HCT116 (cell line): ENCODE measurements at regions not wholly inside any gene's neighbourhood (a gene's known extent, or its start where the extent isn't known, plus 50 kb on each side); places are given as distances from the start of the nearest gene placed in this dataset.
"Not testable (repeated sequence)": the region's sequence is repeated elsewhere in the genome, so short reads cannot be mapped to it uniquely, and the experiment has no call there.

Source experiments
- ATAC-seq: fragments of 200-7000 bp; cut with Tn5 transposase; 2 replicates; pipeline ENCODE4 v1.9.1; 2020; ENCODE audit warnings: mild to moderate bottlenecking, moderate library complexity
- BruUV-seq: library from RNA; stranded (reverse); fragments of 400-500 nt; replicated peaks from 2 replicates; lab custom pipeline; 2021; lab: Mats Ljungman, UMichigan
- CTCF ChIA-PET: fragments of 300-600 bp; sonication (Branson Sonifier 250); formaldehyde crosslinking; loops from one replicate; lab custom pipeline; 2021; ENCODE audit warnings: antibody characterized with exemption; lab: Charles Lee
- POLR2A ChIA-PET: fragments of 300-600, 350-600 bp; sonication (Branson Sonifier 250); formaldehyde crosslinking; loops from one replicate; lab custom pipeline; 2021; ENCODE audit warnings: antibody characterized with exemption; lab: Charles Lee
- RAD21 ChIA-PET, 2 experiments: fragments of 300-600 bp; sonication (Branson Sonifier 250); formaldehyde crosslinking; loops; one replicate each; lab custom pipeline; 2023; ENCODE audit warnings: low total read pairs in 2 of 2; ENCODE audit not compliant: uncharacterized antibody in 2 of 2, unreplicated experiment in 2 of 2, low non-redundant PET in 1 of 2; lab: Charles Lee
- DNase-seq: peaks from one replicate; pipeline ENCODE4 v3.0.0-alpha.2; 2010; ENCODE audit warnings: low read depth, low spot score
- H2AFZ ChIP-seq: fragments of 200-600 bp; shearing (Covaris generic), sonication (generic); 2 replicates; pipeline ENCODE4 v1.6.1; 2017; ENCODE audit warnings: low read depth, mixed run types, mixed read lengths, antibody characterized with exemption, low read length; ENCODE audit not compliant: poor library complexity, severe bottlenecking
- H3K27ac ChIP-seq: 2 replicates; pipeline ENCODE4 v1.5.1; 2012; ENCODE audit warnings: low read depth, low read length
- H3K27me3 ChIP-seq: fragments of 200-600 bp; sonication (generic); 2 replicates; pipeline ENCODE4 v1.6.1; 2016; ENCODE audit warnings: mixed run types, low read length, mixed read lengths; ENCODE audit not compliant: insufficient read depth
- H3K36me3 ChIP-seq, 2 experiments: fragments of 200-500 bp in 1 of 2; fragments of 200-600 bp in 1 of 2; sonication (Bioruptor generic) in 1 of 2; sonication (generic) in 1 of 2; 2 replicates each; pipeline versions ENCODE4 v1.5.1 to v1.6.1; 2014 to 2016; ENCODE audit warnings: low read length in 2 of 2, inconsistent platforms in 1 of 2, mixed read lengths in 1 of 2, mixed run types in 1 of 2; ENCODE audit not compliant: insufficient read depth in 2 of 2, control insufficient read depth in 1 of 2
- H3K4me1 ChIP-seq, 2 experiments: fragments of 200-600 bp in 1 of 2; sonication (generic) in 1 of 2; 2 replicates each; pipeline versions ENCODE4 v1.5.1 to v1.6.1; 2012 to 2017; ENCODE audit warnings: low read length in 2 of 2, inconsistent platforms in 1 of 2, mild to moderate bottlenecking in 1 of 2, mixed read lengths in 1 of 2, mixed run types in 1 of 2, moderate library complexity in 1 of 2; ENCODE audit not compliant: insufficient read depth in 2 of 2, control insufficient read depth in 1 of 2
- H3K4me2 ChIP-seq: fragments of 200-600 bp; sonication (generic); 2 replicates; pipeline ENCODE4 v1.6.1; 2017; ENCODE audit warnings: mixed run types, low read length, mixed read lengths
- H3K4me3 ChIP-seq, 2 experiments: fragments of 200-600 bp in 1 of 2; sonication (generic) in 1 of 2; replicated peaks in 1 of 2; 2 replicates each; pipeline ENCODE4 v1.5.1; 2011 to 2016; ENCODE audit warnings: low read length in 2 of 2, control low read depth in 1 of 2, low read depth in 1 of 2, mild to moderate bottlenecking in 1 of 2, mixed read lengths in 1 of 2, mixed run types in 1 of 2
- H3K79me2 ChIP-seq: fragments of 200-600 bp; sonication (generic); 2 replicates; pipeline ENCODE4 v1.6.1; 2017; ENCODE audit warnings: mild to moderate bottlenecking, mixed run types, low read length, moderate library complexity, mixed read lengths; ENCODE audit not compliant: insufficient read depth
- H3K9ac ChIP-seq: fragments of 200-600 bp; sonication (generic); 2 replicates; pipeline ENCODE4 v1.6.1; 2016; ENCODE audit warnings: low read length, mixed read lengths
- H3K9me2 ChIP-seq: fragments of 200-600 bp; sonication (generic), shearing (Covaris generic); 2 replicates; pipeline ENCODE4 v1.6.1; 2017; ENCODE audit warnings: mixed run types, mild to moderate bottlenecking, moderate library complexity; ENCODE audit not compliant: insufficient read depth
- H3K9me3 ChIP-seq, 2 experiments: fragments of 200-500 bp in 1 of 2; fragments of 200-600 bp in 1 of 2; sonication (Bioruptor generic) in 1 of 2; sonication (generic) in 1 of 2; 2 replicates each; pipeline ENCODE4 v1.6.1; 2014 to 2017; ENCODE audit warnings: low read length in 2 of 2, mixed read lengths in 2 of 2, inconsistent platforms in 1 of 2, low read depth in 1 of 2, mild to moderate bottlenecking in 1 of 2, mixed run types in 1 of 2, moderate library complexity in 1 of 2; ENCODE audit not compliant: control insufficient read depth in 1 of 2, insufficient read depth in 1 of 2
- H4K20me1 ChIP-seq: fragments of 200-600 bp; sonication (generic), shearing (Covaris generic); 2 replicates; pipeline ENCODE4 v1.6.1; 2017; ENCODE audit warnings: mixed run types, mild to moderate bottlenecking, moderate library complexity; ENCODE audit not compliant: insufficient read depth
- EGR1 ChIP-seq: IDR thresholded peaks from 2 replicates; pipeline ENCODE4 v1.6.1; 2012; ENCODE audit warnings: low read depth
- EZH2phosphoT487 ChIP-seq: fragments of 200-600 bp; IDR thresholded peaks from 2 replicates; pipeline ENCODE4 v1.6.1; 2018; ENCODE audit warnings: antibody characterized with exemption, borderline replicate concordance
- FOSL1 ChIP-seq: IDR thresholded peaks from 2 replicates; pipeline ENCODE4 v1.6.1; 2012; ENCODE audit warnings: low read depth
- POLR2AphosphoS5 ChIP-seq: IDR thresholded peaks from 2 replicates; pipeline ENCODE4 v1.6.1; 2011; ENCODE audit warnings: mild to moderate bottlenecking, low read depth, low read length, moderate library complexity
- SP1 ChIP-seq: IDR thresholded peaks from 2 replicates; pipeline ENCODE4 v1.6.1; 2012; ENCODE audit warnings: low read depth
- SRF ChIP-seq: IDR thresholded peaks from 2 replicates; pipeline ENCODE4 v1.6.1; 2012; ENCODE audit warnings: low read depth
- ZNF274 ChIP-seq: fragments of 200-500 bp; sonication (Bioruptor generic); IDR thresholded peaks from 2 replicates; pipeline ENCODE4 v1.6.1; 2014; ENCODE audit warnings: mild to moderate bottlenecking, low read depth, low read length, inconsistent platforms
- intact Hi-C: fragments of 100-400 bp; cut with micrococcal nuclease; formaldehyde crosslinking; loops from 2 replicates; pipeline ENCODE4 v1.10.0; 2022
- TF ChIP-seq, protein P1 (sequence below): IDR thresholded peaks from 2 replicates; pipeline ENCODE4 v1.6.1; 2012
- TF ChIP-seq, protein P2 (sequence below): IDR thresholded peaks from 2 replicates; pipeline ENCODE4 v1.6.1; 2011; ENCODE audit warnings: mild to moderate bottlenecking, low read length, moderate library complexity; ENCODE audit not compliant: insufficient replicate concordance; ENCODE audit errors: extremely low read depth
- TF ChIP-seq, protein P3 (sequence below): IDR thresholded peaks from 2 replicates; pipeline ENCODE4 v1.6.1; 2012

DNA sequence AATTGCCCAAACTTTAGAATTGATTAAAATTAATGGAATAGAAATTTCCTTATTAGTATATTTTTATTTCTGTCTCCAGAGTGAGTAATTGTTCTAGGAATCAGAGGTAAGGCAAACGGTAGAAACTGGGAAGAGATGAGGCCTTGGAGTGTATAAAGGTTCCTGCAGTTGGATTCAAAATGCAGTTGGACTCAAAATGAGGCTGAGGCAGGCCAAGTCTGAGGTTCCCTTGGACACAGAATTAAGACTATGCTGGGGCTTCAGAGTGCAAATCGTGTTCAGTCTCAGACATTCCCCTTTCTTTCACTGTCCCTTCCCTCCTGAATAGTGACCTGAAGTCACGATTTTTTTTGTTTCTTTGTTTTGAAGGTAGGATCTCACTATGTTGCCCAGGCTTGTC lies 746.9 kb upstream of the NRXN1 start:
- intact Hi-C loops, result no loop called here
- Histone ChIP-seq H3K9ac (no peak overlapping the region), H3K4me3 (no peak overlapping the region), H2AFZ (no peak overlapping the region), H3K4me1 (peaks cover 0 to 14% of the 10 kb centered on the region in 2 experiments; a peak in 2 of 4 replicates), H3K79me2 (no peaks in the 10 kb centered on the region), H3K27me3 (no peaks in the 10 kb centered on the region), H3K27ac (no peak overlapping the region), H4K20me1 (no peaks in the 10 kb centered on the region), H3K36me3 (no peaks in the 10 kb centered on the region), H3K4me2 (no peak overlapping the region), H3K9me3 (no peaks in the 10 kb centered on the region), H3K9me2 (no peaks in the 10 kb centered on the region)
- TF ChIP-seq POLR2AphosphoS5 (no peak), SP1 (no peak), EZH2phosphoT487 (no peak), EGR1 (no peak), FOSL1 (no peak), ZNF274 (no peak), SRF (no peak)
- TF ChIP-seq, protein P1, sequence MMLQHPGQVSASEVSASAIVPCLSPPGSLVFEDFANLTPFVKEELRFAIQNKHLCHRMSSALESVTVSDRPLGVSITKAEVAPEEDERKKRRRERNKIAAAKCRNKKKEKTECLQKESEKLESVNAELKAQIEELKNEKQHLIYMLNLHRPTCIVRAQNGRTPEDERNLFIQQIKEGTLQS, result no peak
- TF ChIP-seq, protein P2, sequence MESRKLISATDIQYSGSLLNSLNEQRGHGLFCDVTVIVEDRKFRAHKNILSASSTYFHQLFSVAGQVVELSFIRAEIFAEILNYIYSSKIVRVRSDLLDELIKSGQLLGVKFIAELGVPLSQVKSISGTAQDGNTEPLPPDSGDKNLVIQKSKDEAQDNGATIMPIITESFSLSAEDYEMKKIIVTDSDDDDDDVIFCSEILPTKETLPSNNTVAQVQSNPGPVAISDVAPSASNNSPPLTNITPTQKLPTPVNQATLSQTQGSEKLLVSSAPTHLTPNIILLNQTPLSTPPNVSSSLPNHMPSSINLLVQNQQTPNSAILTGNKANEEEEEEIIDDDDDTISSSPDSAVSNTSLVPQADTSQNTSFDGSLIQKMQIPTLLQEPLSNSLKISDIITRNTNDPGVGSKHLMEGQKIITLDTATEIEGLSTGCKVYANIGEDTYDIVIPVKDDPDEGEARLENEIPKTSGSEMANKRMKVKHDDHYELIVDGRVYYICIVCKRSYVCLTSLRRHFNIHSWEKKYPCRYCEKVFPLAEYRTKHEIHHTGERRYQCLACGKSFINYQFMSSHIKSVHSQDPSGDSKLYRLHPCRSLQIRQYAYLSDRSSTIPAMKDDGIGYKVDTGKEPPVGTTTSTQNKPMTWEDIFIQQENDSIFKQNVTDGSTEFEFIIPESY, result no peak
- TF ChIP-seq, protein P3, sequence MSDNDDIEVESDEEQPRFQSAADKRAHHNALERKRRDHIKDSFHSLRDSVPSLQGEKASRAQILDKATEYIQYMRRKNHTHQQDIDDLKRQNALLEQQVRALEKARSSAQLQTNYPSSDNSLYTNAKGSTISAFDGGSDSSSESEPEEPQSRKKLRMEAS, result no peak
- CTCF ChIA-PET, result no interaction called here
- DNase-seq (no peak), ATAC-seq (no peak)
- BruUV-seq, result no TSS peak
- RAD21 ChIA-PET, result no interaction called here
- POLR2A ChIA-PET, result no interaction called here

DNA sequence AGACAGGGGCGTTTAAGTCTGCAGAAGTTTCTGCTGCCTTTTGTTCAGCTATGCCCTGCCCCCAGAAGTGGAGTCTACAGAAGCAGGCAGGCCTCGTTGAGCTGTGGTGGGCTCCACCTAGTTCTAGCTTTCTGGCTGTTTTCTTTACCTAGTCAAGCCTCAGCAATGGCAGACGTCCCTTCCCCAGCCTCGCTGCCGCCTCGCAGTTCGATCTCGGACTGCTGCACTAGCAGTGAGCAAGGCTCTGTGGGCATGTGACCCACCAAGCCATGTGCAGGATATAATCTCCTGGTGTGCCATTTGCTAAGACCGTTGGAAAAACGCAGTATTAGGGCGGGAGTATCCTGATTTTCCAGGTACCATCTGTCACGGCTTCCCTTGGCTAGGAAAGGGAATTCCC lies 742.7 kb upstream of the NRXN1 start:
- H3K9me2 ChIP-seq, H3K27ac ChIP-seq, RAD21 ChIA-PET, H2AFZ ChIP-seq, H3K79me2 ChIP-seq, H3K9me3 ChIP-seq, intact Hi-C loops, H3K36me3 ChIP-seq, H3K4me3 ChIP-seq, ATAC-seq, H3K4me2 ChIP-seq, H3K4me1 ChIP-seq, POLR2A ChIA-PET, CTCF ChIA-PET, DNase-seq, H4K20me1 ChIP-seq, H3K9ac ChIP-seq, BruUV-seq, H3K27me3 ChIP-seq: not testable (repeated sequence)
